Neural crest cell (in vitro differentiated cells): ENCODE measurements at regions not wholly inside any gene's neighbourhood (a gene's known extent, or its start where the extent isn't known, plus 50 kb on each side); places are given as distances from the start of the nearest gene placed in this dataset.
A peak's percentile ranks its signal among the peaks of the same experiment; 100 is the strongest.
"Not testable (repeated sequence)": the region's sequence is repeated elsewhere in the genome, so short reads cannot be mapped to it uniquely, and the experiment has no call there.

ENCODE experiments used
- DNase-seq: peaks from one replicate; pipeline ENCODE4 v3.0.0; 2021; ENCODE audit warnings: low read depth, mixed read lengths, low spot score
- H3K27ac Mint-ChIP-seq: one replicate; pipeline ENCODE4 v1.8.0; 2021; ENCODE audit warnings: mild to moderate bottlenecking, mixed read lengths; ENCODE audit not compliant: unreplicated experiment
- H3K27me3 Mint-ChIP-seq: 2 replicates; pipeline ENCODE4 v1.8.0; 2021; ENCODE audit warnings: low read depth, mild to moderate bottlenecking, mixed read lengths
- H3K36me3 Mint-ChIP-seq: 2 replicates; pipeline ENCODE4 v1.8.0; 2021; ENCODE audit warnings: low read depth, mild to moderate bottlenecking, mixed read lengths
- H3K4me1 Mint-ChIP-seq: 2 replicates; pipeline ENCODE4 v1.8.0; 2021; ENCODE audit warnings: mixed read lengths
- H3K4me3 Mint-ChIP-seq: one replicate; pipeline ENCODE4 v1.8.0; 2021; ENCODE audit warnings: mild to moderate bottlenecking, mixed read lengths
- H3K9me3 Mint-ChIP-seq: 2 replicates; pipeline ENCODE4 v1.8.0; 2021; ENCODE audit warnings: mixed read lengths
- TF ChIP-seq, protein P1 (sequence below): fragments of 200-600 bp; sonication (generic); conservative IDR thresholded peaks from 2 replicates; pipeline ENCODE4 v1.5.0; 2021; ENCODE audit warnings: antibody characterized with exemption, mild to moderate bottlenecking

DNA sequence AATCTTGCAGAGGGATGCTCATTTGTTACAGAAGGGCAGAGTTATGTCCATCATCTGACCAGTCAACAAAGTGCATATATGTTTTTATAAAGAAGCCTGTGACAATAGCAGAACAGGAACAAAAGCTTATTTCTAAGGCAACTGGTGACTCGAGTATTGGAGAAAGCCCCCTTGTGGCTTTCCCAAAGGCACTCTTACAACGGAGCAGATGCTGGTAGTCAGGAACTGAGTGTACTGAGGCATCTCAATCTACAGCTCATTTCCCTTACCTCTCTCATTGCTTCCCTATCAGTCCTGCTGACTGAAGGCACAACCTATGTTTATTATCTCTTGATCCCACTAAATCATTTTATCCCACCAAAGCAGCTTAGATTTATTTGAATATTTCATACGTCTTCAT is 557.1 kb upstream of the CHAC2 start:
- H3K36me3 Mint-ChIP-seq = peaks cover 4% of the 10 kb centered on the region
- no peak overlapping the region for H3K4me3 Mint-ChIP-seq
- no peak for DNase-seq
- TF ChIP-seq, protein P1, sequence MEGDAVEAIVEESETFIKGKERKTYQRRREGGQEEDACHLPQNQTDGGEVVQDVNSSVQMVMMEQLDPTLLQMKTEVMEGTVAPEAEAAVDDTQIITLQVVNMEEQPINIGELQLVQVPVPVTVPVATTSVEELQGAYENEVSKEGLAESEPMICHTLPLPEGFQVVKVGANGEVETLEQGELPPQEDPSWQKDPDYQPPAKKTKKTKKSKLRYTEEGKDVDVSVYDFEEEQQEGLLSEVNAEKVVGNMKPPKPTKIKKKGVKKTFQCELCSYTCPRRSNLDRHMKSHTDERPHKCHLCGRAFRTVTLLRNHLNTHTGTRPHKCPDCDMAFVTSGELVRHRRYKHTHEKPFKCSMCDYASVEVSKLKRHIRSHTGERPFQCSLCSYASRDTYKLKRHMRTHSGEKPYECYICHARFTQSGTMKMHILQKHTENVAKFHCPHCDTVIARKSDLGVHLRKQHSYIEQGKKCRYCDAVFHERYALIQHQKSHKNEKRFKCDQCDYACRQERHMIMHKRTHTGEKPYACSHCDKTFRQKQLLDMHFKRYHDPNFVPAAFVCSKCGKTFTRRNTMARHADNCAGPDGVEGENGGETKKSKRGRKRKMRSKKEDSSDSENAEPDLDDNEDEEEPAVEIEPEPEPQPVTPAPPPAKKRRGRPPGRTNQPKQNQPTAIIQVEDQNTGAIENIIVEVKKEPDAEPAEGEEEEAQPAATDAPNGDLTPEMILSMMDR = peak; percentile 27
- H3K4me1 Mint-ChIP-seq = no peaks in the 10 kb centered on the region
- H3K27me3 Mint-ChIP-seq = no peaks in the 10 kb centered on the region
- H3K27ac Mint-ChIP-seq = no peak overlapping the region
- H3K9me3 Mint-ChIP-seq = peaks cover 9% of the 10 kb centered on the region

DNA sequence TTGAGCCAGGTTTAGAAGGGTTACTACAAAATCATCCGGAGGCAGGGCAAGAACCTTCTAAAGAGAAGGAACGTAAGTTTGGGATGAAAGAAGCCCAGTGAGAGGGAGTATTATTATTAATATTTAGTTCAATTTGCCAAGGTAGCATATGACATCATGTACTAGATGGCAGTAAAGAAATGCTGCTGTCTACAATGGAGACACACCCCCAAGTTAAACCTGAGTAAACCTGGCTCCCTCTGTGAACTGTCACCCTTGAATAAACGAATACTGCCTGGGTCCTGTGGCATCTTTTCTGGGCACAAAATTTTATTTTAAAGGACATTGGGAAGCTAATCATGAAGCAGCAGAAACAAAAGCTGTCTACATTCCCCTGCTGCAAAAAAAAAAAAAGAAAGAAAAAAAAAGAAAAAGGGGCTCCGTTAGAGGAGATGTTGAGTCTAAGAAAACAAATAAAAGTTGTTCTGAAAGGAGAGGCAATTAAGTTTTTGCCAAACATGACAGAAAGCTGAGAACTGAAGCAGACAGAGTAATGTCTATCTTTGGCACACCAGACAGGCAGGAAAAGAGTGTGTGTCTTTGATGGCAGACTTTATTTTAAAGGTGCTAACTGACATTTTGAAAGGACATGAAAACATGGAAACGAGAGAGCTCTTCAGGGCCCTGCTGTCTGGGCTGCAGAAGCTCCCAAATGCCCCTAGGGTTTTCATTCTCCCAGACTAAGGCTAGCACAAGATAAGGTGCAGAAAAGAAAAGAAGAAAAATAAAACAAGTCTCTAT is 557.7 kb upstream of the CHAC2 start:
- H3K9me3 Mint-ChIP-seq = peaks cover 6% of the 10 kb centered on the region
- no peak for DNase-seq
- peaks cover 4% of the 10 kb centered on the region for H3K36me3 Mint-ChIP-seq
- no peaks in the 10 kb centered on the region for H3K27me3 Mint-ChIP-seq
- TF ChIP-seq, protein P1 = no peak
- no peak overlapping the region for H3K4me3 Mint-ChIP-seq
- no peak overlapping the region for H3K27ac Mint-ChIP-seq
- H3K4me1 Mint-ChIP-seq = no peaks in the 10 kb centered on the region

DNA sequence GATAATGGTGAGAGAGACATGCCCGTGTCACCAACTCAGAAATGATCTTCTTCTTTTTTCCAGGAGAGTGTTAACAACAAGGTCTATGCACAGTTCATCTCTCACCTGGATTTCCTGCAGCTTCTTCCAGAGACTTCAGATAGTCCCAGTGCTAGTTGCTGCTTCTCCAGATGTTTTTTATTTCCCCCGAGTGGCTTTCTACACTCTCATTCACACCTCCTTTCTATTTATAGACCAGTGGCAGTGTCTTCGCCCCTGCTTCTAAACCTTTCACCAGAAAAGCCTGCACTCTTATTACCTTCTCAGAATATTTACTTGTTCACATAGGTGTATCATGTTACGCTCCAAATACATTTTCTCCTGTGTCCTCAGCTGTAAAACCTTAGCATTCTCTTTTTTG is 558.8 kb upstream of the CHAC2 start:
- TF ChIP-seq, protein P1 = no peak
- Mint-ChIP-seq H3K4me1 (no peaks in the 10 kb centered on the region), H3K27me3 (no peaks in the 10 kb centered on the region), H3K9me3 (no peaks in the 10 kb centered on the region), H3K27ac (no peak overlapping the region), H3K36me3 (no peaks in the 10 kb centered on the region), H3K4me3 (no peak overlapping the region)
- no peak for DNase-seq

DNA sequence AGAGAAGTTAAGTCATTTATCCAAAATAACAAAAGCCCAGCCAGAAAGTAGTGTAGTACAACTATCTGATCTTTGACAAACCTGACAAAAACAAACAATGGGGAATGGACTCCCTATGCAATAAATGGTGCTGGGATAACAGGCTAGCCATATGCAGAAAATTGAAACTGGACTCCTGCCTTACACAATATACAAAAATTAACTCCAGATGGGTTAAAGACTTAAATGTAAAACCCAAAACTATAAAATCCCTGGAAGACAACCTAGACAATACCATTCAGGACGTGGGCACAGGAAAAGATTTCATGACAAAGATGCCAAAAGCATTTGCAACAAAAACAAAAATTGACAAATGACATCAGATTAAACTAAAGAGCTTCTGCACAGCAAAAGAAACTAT is 561.4 kb upstream of the CHAC2 start:
- not testable (repeated sequence) for H3K4me3 Mint-ChIP-seq, DNase-seq, H3K27ac Mint-ChIP-seq, H3K27me3 Mint-ChIP-seq, H3K9me3 Mint-ChIP-seq, H3K4me1 Mint-ChIP-seq, H3K36me3 Mint-ChIP-seq

DNA sequence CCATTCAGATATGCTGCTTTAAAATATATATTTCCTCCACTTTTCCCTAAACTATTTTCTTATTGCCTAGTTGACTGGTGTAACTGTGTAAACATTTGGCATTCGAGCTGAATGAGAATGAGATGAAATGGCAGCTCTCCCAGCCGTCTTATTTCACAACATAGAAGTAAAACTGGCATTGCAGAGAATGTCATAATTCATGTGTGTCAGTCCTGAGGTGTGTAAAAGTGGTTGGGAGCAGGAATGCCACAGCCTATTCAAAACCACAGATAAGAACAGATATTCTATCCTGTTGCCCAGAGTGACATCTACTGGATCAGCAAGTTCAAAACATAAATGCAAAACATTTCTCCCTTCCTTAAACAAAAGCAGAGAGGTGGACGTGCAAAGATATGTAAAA is 565.5 kb upstream of the CHAC2 start:
- no peak overlapping the region for H3K27ac Mint-ChIP-seq
- no peaks in the 10 kb centered on the region for H3K9me3 Mint-ChIP-seq
- DNase-seq = no peak
- H3K36me3 Mint-ChIP-seq = no peaks in the 10 kb centered on the region
- TF ChIP-seq, protein P1 = no peak
- no peak overlapping the region for H3K4me3 Mint-ChIP-seq
- H3K4me1 Mint-ChIP-seq = no peaks in the 10 kb centered on the region
- H3K27me3 Mint-ChIP-seq = no peaks in the 10 kb centered on the region

DNA sequence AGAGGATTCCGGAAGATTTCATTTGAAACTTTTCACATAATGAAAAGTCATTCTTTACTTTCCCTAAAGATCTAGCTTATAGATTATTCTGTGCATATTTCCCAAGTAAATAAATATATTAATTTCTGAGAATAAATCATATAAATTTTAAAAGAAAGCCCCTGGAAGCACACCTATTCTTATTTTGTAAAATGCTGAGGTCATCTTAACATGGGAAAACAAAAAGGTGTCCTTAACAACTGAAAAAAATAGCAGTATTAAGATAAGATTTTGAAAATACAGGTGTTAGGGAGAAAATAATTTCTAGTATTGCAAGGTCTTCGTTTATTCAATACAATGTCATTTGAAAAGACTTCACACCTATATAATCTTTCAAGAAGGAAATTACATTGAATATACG is 567.5 kb upstream of the CHAC2 start:
- Mint-ChIP-seq H3K9me3 (peaks cover 4% of the 10 kb centered on the region), H3K4me3 (no peak overlapping the region), H3K36me3 (no peaks in the 10 kb centered on the region), H3K27ac (no peak overlapping the region), H3K4me1 (no peaks in the 10 kb centered on the region), H3K27me3 (no peaks in the 10 kb centered on the region)
- no peak for DNase-seq
- TF ChIP-seq, protein P1 = no peak
